ENCODE measurements at regions not wholly inside any gene's neighbourhood (a gene's known extent, or its start where the extent isn't known, plus 50 kb on each side); places are given as distances from the start of the nearest gene placed in this dataset.

DNA sequence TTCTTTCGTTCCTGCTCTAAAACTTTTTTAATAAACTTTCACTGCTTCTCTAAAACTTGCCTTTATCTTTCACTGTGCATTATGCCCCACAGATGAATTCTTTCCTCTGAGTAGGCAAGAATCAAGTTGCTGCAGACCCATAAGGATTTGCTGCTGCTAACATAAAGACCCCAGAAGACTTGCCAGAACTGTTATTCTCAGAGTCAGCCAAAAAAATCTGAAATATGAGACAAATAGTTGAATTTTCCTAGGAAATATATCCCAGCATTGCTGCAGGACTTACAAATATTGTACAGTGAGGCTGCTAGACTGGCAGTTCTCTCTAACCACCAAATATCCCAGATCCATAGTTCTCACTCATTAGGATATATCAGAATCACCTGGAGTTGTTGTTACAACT lies 349.1 kb upstream of the FLRT2 start:
- TF ChIP-seq, protein P1, sequence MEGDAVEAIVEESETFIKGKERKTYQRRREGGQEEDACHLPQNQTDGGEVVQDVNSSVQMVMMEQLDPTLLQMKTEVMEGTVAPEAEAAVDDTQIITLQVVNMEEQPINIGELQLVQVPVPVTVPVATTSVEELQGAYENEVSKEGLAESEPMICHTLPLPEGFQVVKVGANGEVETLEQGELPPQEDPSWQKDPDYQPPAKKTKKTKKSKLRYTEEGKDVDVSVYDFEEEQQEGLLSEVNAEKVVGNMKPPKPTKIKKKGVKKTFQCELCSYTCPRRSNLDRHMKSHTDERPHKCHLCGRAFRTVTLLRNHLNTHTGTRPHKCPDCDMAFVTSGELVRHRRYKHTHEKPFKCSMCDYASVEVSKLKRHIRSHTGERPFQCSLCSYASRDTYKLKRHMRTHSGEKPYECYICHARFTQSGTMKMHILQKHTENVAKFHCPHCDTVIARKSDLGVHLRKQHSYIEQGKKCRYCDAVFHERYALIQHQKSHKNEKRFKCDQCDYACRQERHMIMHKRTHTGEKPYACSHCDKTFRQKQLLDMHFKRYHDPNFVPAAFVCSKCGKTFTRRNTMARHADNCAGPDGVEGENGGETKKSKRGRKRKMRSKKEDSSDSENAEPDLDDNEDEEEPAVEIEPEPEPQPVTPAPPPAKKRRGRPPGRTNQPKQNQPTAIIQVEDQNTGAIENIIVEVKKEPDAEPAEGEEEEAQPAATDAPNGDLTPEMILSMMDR (IDR thresholded peaks at IDR 0.05; ENCODE audit: borderline replicate concordance, extremely low read depth, low read length, poor library complexity, severe bottlenecking): no peak
- no peak for TF ChIP-seq EZH2 (IDR thresholded peaks at IDR 0.05; ENCODE audit: borderline replicate concordance, low read depth, low read length, severe bottlenecking)

All from DND-41 (cell line).